T-helper 2 cell treated with Interferon-gamma antibody and Interleukin-4, amounts not matched to agents 5 μg/mL and 100 μg/mL, for 36 hours (primary cell): ENCODE measurements at regions not wholly inside any gene's neighbourhood (a gene's known extent, or its start where the extent isn't known, plus 50 kb on each side); places are given as distances from the start of the nearest gene placed in this dataset.

Source experiments
- DNase-seq: peaks from one replicate; pipeline ENCODE4 v3.0.0; 2021; ENCODE audit warnings: low spot score
- H3K27ac Mint-ChIP-seq: one replicate; pipeline ENCODE4 v1.8.0; 2021; ENCODE audit warnings: mild to moderate bottlenecking, mixed read lengths
- H3K27me3 Mint-ChIP-seq: one replicate; pipeline ENCODE4 v1.8.0; 2021; ENCODE audit warnings: low read depth, mixed read lengths
- H3K36me3 Mint-ChIP-seq: one replicate; pipeline ENCODE4 v1.8.0; 2021; ENCODE audit warnings: low read depth, mixed read lengths
- H3K4me1 Mint-ChIP-seq: one replicate; pipeline ENCODE4 v1.8.0; 2021; ENCODE audit warnings: low read depth, mixed read lengths
- H3K4me3 Mint-ChIP-seq: one replicate; pipeline ENCODE4 v1.8.0; 2022; ENCODE audit warnings: mild to moderate bottlenecking, moderate library complexity, mixed read lengths
- H3K9me3 Mint-ChIP-seq: one replicate; pipeline ENCODE4 v1.8.0; 2021; ENCODE audit warnings: mixed read lengths

GRCh38 chr11:23490557-23491235 lies 630.4 kb upstream of the CCDC179 start:
- Mint-ChIP-seq H3K27ac (no peak overlapping the region), H3K27me3 (no peaks in the 10 kb centered on the region), H3K4me1 (no peaks in the 10 kb centered on the region), H3K9me3 (peaks cover 24% of the 10 kb centered on the region), H3K4me3 (no peak overlapping the region), H3K36me3 (no peaks in the 10 kb centered on the region)
- no peak for DNase-seq

GRCh38 chr11:23494981-23495380 lies 634.7 kb upstream of the CCDC179 start:
- no peak for DNase-seq
- no peaks in the 10 kb centered on the region for H3K4me1 Mint-ChIP-seq
- no peaks in the 10 kb centered on the region for H3K27me3 Mint-ChIP-seq
- no peak overlapping the region for H3K4me3 Mint-ChIP-seq
- H3K36me3 Mint-ChIP-seq, result no peaks in the 10 kb centered on the region
- no peak overlapping the region for H3K27ac Mint-ChIP-seq
- H3K9me3 Mint-ChIP-seq, result peaks cover 1% of the 10 kb centered on the region

GRCh38 chr11:23496340-23496739 lies 636.1 kb upstream of the CCDC179 start:
- H3K36me3 Mint-ChIP-seq, result no peaks in the 10 kb centered on the region
- H3K27me3 Mint-ChIP-seq, result no peaks in the 10 kb centered on the region
- H3K4me3 Mint-ChIP-seq, result no peak overlapping the region
- no peak overlapping the region for H3K27ac Mint-ChIP-seq
- DNase-seq, result no peak
- H3K4me1 Mint-ChIP-seq, result no peaks in the 10 kb centered on the region
- H3K9me3 Mint-ChIP-seq, result peaks cover 3% of the 10 kb centered on the region

GRCh38 chr11:23497040-23497439 lies 636.8 kb upstream of the CCDC179 start:
- no peak overlapping the region for H3K4me3 Mint-ChIP-seq

GRCh38 chr11:23502389-23502788 lies 642.1 kb upstream of the CCDC179 start:
- no peak overlapping the region for H3K4me3 Mint-ChIP-seq
- H3K9me3 Mint-ChIP-seq, result peaks cover 3% of the 10 kb centered on the region
- H3K4me1 Mint-ChIP-seq, result no peaks in the 10 kb centered on the region
- DNase-seq, result no peak
- no peaks in the 10 kb centered on the region for H3K36me3 Mint-ChIP-seq
- no peaks in the 10 kb centered on the region for H3K27me3 Mint-ChIP-seq
- H3K27ac Mint-ChIP-seq, result no peak overlapping the region

More at GRCh38 chr11:23497040-23497439, 636.8 kb upstream of the CCDC179 start:
- DNase-seq, result no peak
- Mint-ChIP-seq H3K27me3 (no peaks in the 10 kb centered on the region), H3K36me3 (no peaks in the 10 kb centered on the region), H3K4me1 (no peaks in the 10 kb centered on the region), H3K27ac (no peak overlapping the region), H3K9me3 (peaks cover 3% of the 10 kb centered on the region)

GRCh38 chr11:23502826-23503225 lies 642.6 kb upstream of the CCDC179 start:
- H3K27me3 Mint-ChIP-seq, result no peaks in the 10 kb centered on the region
- no peak for DNase-seq
- H3K4me3 Mint-ChIP-seq, result no peak overlapping the region
- H3K36me3 Mint-ChIP-seq, result no peaks in the 10 kb centered on the region
- H3K4me1 Mint-ChIP-seq, result no peaks in the 10 kb centered on the region
- peaks cover 3% of the 10 kb centered on the region for H3K9me3 Mint-ChIP-seq
- no peak overlapping the region for H3K27ac Mint-ChIP-seq

GRCh38 chr11:23509023-23509422 lies 648.7 kb upstream of the CCDC179 start:
- H3K27me3 Mint-ChIP-seq, result no peaks in the 10 kb centered on the region
- H3K4me3 Mint-ChIP-seq, result no peak overlapping the region
- DNase-seq, result no peak
- no peaks in the 10 kb centered on the region for H3K4me1 Mint-ChIP-seq
- H3K27ac Mint-ChIP-seq, result no peak overlapping the region
- no peaks in the 10 kb centered on the region for H3K36me3 Mint-ChIP-seq
- no peaks in the 10 kb centered on the region for H3K9me3 Mint-ChIP-seq

- DNase-seq, result no peak
- no peaks in the 10 kb centered on the region for H3K9me3 Mint-ChIP-seq
- H3K36me3 Mint-ChIP-seq, result no peaks in the 10 kb centered on the region
- no peak overlapping the region for H3K27ac Mint-ChIP-seq
- no peaks in the 10 kb centered on the region for H3K4me1 Mint-ChIP-seq
- no peak overlapping the region for H3K4me3 Mint-ChIP-seq
- no peaks in the 10 kb centered on the region for H3K27me3 Mint-ChIP-seq
Observed at GRCh38 chr11:23509821-23510220, 649.5 kb upstream of the CCDC179 start.

- no peak overlapping the region for H3K27ac Mint-ChIP-seq
- no peak overlapping the region for H3K4me3 Mint-ChIP-seq
- no peaks in the 10 kb centered on the region for H3K36me3 Mint-ChIP-seq
- no peaks in the 10 kb centered on the region for H3K9me3 Mint-ChIP-seq
- DNase-seq, result no peak
- H3K27me3 Mint-ChIP-seq, result no peaks in the 10 kb centered on the region
- no peaks in the 10 kb centered on the region for H3K4me1 Mint-ChIP-seq
Observed at GRCh38 chr11:23519194-23519593, 658.9 kb upstream of the CCDC179 start.

GRCh38 chr11:23520226-23520960 lies 660.1 kb upstream of the CCDC179 start:
- Mint-ChIP-seq H3K27ac (no peak overlapping the region), H3K4me1 (no peaks in the 10 kb centered on the region), H3K4me3 (no peak overlapping the region), H3K9me3 (no peaks in the 10 kb centered on the region), H3K36me3 (no peaks in the 10 kb centered on the region), H3K27me3 (no peaks in the 10 kb centered on the region)
- DNase-seq, result no peak

GRCh38 chr11:23536907-23537306 lies 676.6 kb upstream of the CCDC179 start:
- Mint-ChIP-seq H3K9me3 (no peaks in the 10 kb centered on the region), H3K4me3 (no peak overlapping the region), H3K27me3 (no peaks in the 10 kb centered on the region), H3K27ac (no peak overlapping the region), H3K36me3 (no peaks in the 10 kb centered on the region), H3K4me1 (no peaks in the 10 kb centered on the region)
- DNase-seq, result no peak

- no peak for DNase-seq
- Mint-ChIP-seq H3K27ac (no peak overlapping the region), H3K4me1 (no peaks in the 10 kb centered on the region), H3K36me3 (no peaks in the 10 kb centered on the region), H3K9me3 (no peaks in the 10 kb centered on the region), H3K4me3 (no peak overlapping the region), H3K27me3 (no peaks in the 10 kb centered on the region)
Observed at GRCh38 chr11:23539556-23539955, 679.3 kb upstream of the CCDC179 start.

- DNase-seq, result no peak
- H3K4me1 Mint-ChIP-seq, result no peaks in the 10 kb centered on the region
- no peaks in the 10 kb centered on the region for H3K9me3 Mint-ChIP-seq
- H3K36me3 Mint-ChIP-seq, result no peaks in the 10 kb centered on the region
- H3K27ac Mint-ChIP-seq, result no peak overlapping the region
- H3K27me3 Mint-ChIP-seq, result no peaks in the 10 kb centered on the region
- H3K4me3 Mint-ChIP-seq, result no peak overlapping the region
Observed at GRCh38 chr11:23540101-23540561, 679.9 kb upstream of the CCDC179 start.

GRCh38 chr11:23542189-23542588 lies 681.9 kb upstream of the CCDC179 start:
- no peaks in the 10 kb centered on the region for H3K9me3 Mint-ChIP-seq
- H3K27me3 Mint-ChIP-seq, result no peaks in the 10 kb centered on the region
- no peaks in the 10 kb centered on the region for H3K36me3 Mint-ChIP-seq
- DNase-seq, result no peak
- no peak overlapping the region for H3K4me3 Mint-ChIP-seq
- H3K4me1 Mint-ChIP-seq, result no peaks in the 10 kb centered on the region
- no peak overlapping the region for H3K27ac Mint-ChIP-seq
